Neural cell (in vitro differentiated cells): ENCODE measurements at regions not wholly inside any gene's neighbourhood (a gene's known extent, or its start where the extent isn't known, plus 50 kb on each side); places are given as distances from the start of the nearest gene placed in this dataset.

ENCODE experiments used
- H2AFZ ChIP-seq: fragments of 200-600, 300-800 bp; sonication (generic), shearing (Covaris generic); 2 replicates; pipeline ENCODE4 v1.6.0; 2014; ENCODE audit warnings: low read depth, mild to moderate bottlenecking, antibody characterized with exemption, low read length, moderate library complexity
- H3F3A ChIP-seq: fragments of 200-600 bp; shearing (Covaris generic); 2 replicates; pipeline ENCODE4 v1.6.1; 2016; ENCODE audit warnings: mild to moderate bottlenecking, moderate library complexity, mixed read lengths, antibody characterized with exemption, low read length; ENCODE audit not compliant: insufficient read depth, poor library complexity, severe bottlenecking
- H3K27ac ChIP-seq: fragments of 200-600, 300-800 bp; sonication (generic), shearing (Covaris generic); 2 replicates; pipeline ENCODE4 v1.5.1; 2014; ENCODE audit warnings: mild to moderate bottlenecking, low read length, moderate library complexity
- H3K27me3 ChIP-seq: fragments of 300-800, 200-600 bp; sonication (generic), shearing (Covaris generic); 2 replicates; pipeline ENCODE4 v1.6.0; 2014; ENCODE audit warnings: mild to moderate bottlenecking, low read depth, low read length, moderate library complexity; ENCODE audit not compliant: insufficient read depth
- H3K36me3 ChIP-seq: fragments of 300-800, 200-600 bp; sonication (generic), shearing (Covaris generic); 2 replicates; pipeline ENCODE4 v1.5.1; 2014; ENCODE audit warnings: mild to moderate bottlenecking, antibody characterized with exemption, low read length, moderate library complexity; ENCODE audit not compliant: insufficient read depth
- H3K4me2 ChIP-seq: fragments of 300-800, 200-600 bp; sonication (generic), shearing (Covaris generic); 2 replicates; pipeline ENCODE4 v1.6.0; 2014; ENCODE audit warnings: mild to moderate bottlenecking, low read length
- H3K4me3 ChIP-seq: fragments of 300-800, 200-600 bp; sonication (generic), shearing (Covaris generic); 2 replicates; pipeline ENCODE4 v1.5.1; 2014; ENCODE audit warnings: mild to moderate bottlenecking, low read length, moderate library complexity
- H3K79me2 ChIP-seq: fragments of 200-600 bp; shearing (Covaris generic); replicated peaks from 2 replicates; pipeline ENCODE4 v1.6.0; 2014; ENCODE audit warnings: mild to moderate bottlenecking, low read length, moderate library complexity; ENCODE audit not compliant: insufficient read depth
- H3K9ac ChIP-seq: fragments of 300-800, 200-600 bp; sonication (generic), shearing (Covaris generic); 2 replicates; pipeline ENCODE4 v1.6.1; 2016; ENCODE audit warnings: mild to moderate bottlenecking, low read length, mixed read lengths
- H3K9me2 ChIP-seq: fragments of 200-600 bp; shearing (Covaris generic); 2 replicates; pipeline ENCODE4 v1.6.1; 2016; ENCODE audit warnings: mild to moderate bottlenecking, low read length, mixed read lengths; ENCODE audit not compliant: insufficient read depth
- H3K9me3 ChIP-seq: fragments of 200-600, 300-800 bp; sonication (generic), shearing (Covaris generic); 2 replicates; pipeline ENCODE4 v1.6.1; 2016; ENCODE audit warnings: mild to moderate bottlenecking, mixed run types, low read length, moderate library complexity, mixed read lengths
- H4K20me1 ChIP-seq: fragments of 200-600 bp; shearing (Covaris generic); 2 replicates; pipeline ENCODE4 v1.6.1; 2016; ENCODE audit warnings: mild to moderate bottlenecking, mixed run types; ENCODE audit not compliant: insufficient read depth
- CTCF ChIP-seq: fragments of 450-650 bp; IDR thresholded peaks from 2 replicates; pipeline ENCODE4 v1.5.1; 2014; ENCODE audit warnings: antibody characterized with exemption, mild to moderate bottlenecking, moderate library complexity; ENCODE audit not compliant: poor library complexity, severe bottlenecking
- EP300 ChIP-seq: fragments of 450-650 bp; conservative IDR thresholded peaks from 2 replicates; pipeline ENCODE4 v1.6.1; 2014; ENCODE audit warnings: antibody characterized with exemption, mild to moderate bottlenecking, moderate library complexity; ENCODE audit not compliant: poor library complexity, severe bottlenecking
- EZH2 ChIP-seq: fragments of 200-600, 300-800 bp; shearing (Covaris generic), sonication (generic); IDR thresholded peaks from 2 replicates; pipeline ENCODE4 v1.6.1; 2014; ENCODE audit warnings: antibody characterized with exemption, low read length, borderline replicate concordance, mild to moderate bottlenecking; ENCODE audit not compliant: insufficient read depth, poor library complexity, severe bottlenecking
- MXI1 ChIP-seq: fragments of 450-650 bp; conservative IDR thresholded peaks from 2 replicates; pipeline ENCODE4 v1.6.1; 2014; ENCODE audit warnings: antibody characterized with exemption, mild to moderate bottlenecking; ENCODE audit not compliant: poor library complexity, severe bottlenecking
- POLR2AphosphoS5 ChIP-seq: IDR thresholded peaks from 2 replicates; pipeline ENCODE4 v1.6.1; 2012
- RAD21 ChIP-seq: fragments of 450-650 bp; conservative IDR thresholded peaks from 2 replicates; pipeline ENCODE4 v1.6.1; 2014; ENCODE audit warnings: antibody characterized with exemption, mild to moderate bottlenecking, moderate library complexity
- REST ChIP-seq: IDR thresholded peaks from 2 replicates; pipeline ENCODE4 v1.6.1; 2012; ENCODE audit warnings: borderline replicate concordance
- SMC3 ChIP-seq: fragments of 450-650 bp; conservative IDR thresholded peaks from 2 replicates; pipeline ENCODE4 v1.6.1; 2014; ENCODE audit warnings: antibody characterized with exemption, mild to moderate bottlenecking, moderate library complexity; ENCODE audit not compliant: poor library complexity
- TAF1 ChIP-seq: IDR thresholded peaks from 2 replicates; pipeline ENCODE4 v1.6.1; 2012; ENCODE audit warnings: low read depth

- H3K9me3 ChIP-seq: no peaks in the 10 kb centered on the region
- no peak overlapping the region for H3K9ac ChIP-seq
- no peak overlapping the region for H3K27ac ChIP-seq
- no peaks in the 10 kb centered on the region for H3K9me2 ChIP-seq
- H3K36me3 ChIP-seq: no peaks in the 10 kb centered on the region
- no peak overlapping the region for H2AFZ ChIP-seq
- no peak overlapping the region for H3K4me3 ChIP-seq
- no peaks in the 10 kb centered on the region for H3K79me2 ChIP-seq
- H4K20me1 ChIP-seq: no peaks in the 10 kb centered on the region
- no peak overlapping the region for H3K4me2 ChIP-seq
- TF ChIP-seq MXI1: no peak
- no peak for TF ChIP-seq SMC3
- no peak for TF ChIP-seq CTCF
- no peak for TF ChIP-seq EP300
- H3K27me3 ChIP-seq: no peaks in the 10 kb centered on the region
- H3F3A ChIP-seq: no peaks in the 10 kb centered on the region
These were observed 346.9 kb upstream of the TLE4 start for GRCh38 chr9:79224672-79225433.

- H4K20me1 ChIP-seq: no peaks in the 10 kb centered on the region
- H3K9ac ChIP-seq: no peak overlapping the region
- no peak overlapping the region for H3K4me3 ChIP-seq
- H3K27me3 ChIP-seq: no peaks in the 10 kb centered on the region
- no peak overlapping the region for H3K4me2 ChIP-seq
- H3F3A ChIP-seq: no peaks in the 10 kb centered on the region
- H3K27ac ChIP-seq: no peak overlapping the region
- H3K9me2 ChIP-seq: no peaks in the 10 kb centered on the region
- no peak for TF ChIP-seq TAF1
- no peak for TF ChIP-seq EZH2
- no peak for TF ChIP-seq RAD21
- no peak for TF ChIP-seq REST
- TF ChIP-seq MXI1: no peak
- TF ChIP-seq CTCF: no peak
- TF ChIP-seq EP300: no peak
- TF ChIP-seq SMC3: no peak
- no peak for TF ChIP-seq POLR2AphosphoS5
- no peaks in the 10 kb centered on the region for H3K79me2 ChIP-seq
- H2AFZ ChIP-seq: no peak overlapping the region
- H3K36me3 ChIP-seq: no peaks in the 10 kb centered on the region
- H3K9me3 ChIP-seq: peaks cover 3% of the 10 kb centered on the region
These were observed 338.2 kb upstream of the TLE4 start for GRCh38 chr9:79233542-79233941.
